ENCODE measurements at regions not wholly inside any gene's neighbourhood (a gene's known extent, or its start where the extent isn't known, plus 50 kb on each side); places are given as distances from the start of the nearest gene placed in this dataset.
A peak's percentile ranks its signal among the peaks of the same experiment; 100 is the strongest.

- H3K4me3 ChIP-seq (ENCODE audit: low read length): no peak overlapping the region
- no peak for TF ChIP-seq CTCF (conservative IDR thresholded peaks at IDR 0.05; ENCODE audit: low read length)
- no peak for DNase-seq (ENCODE audit: low read depth)
Measured at GRCh38 chr14:57073986-57074385, 194.7 kb downstream of the EXOC5 start.

GRCh38 chr14:57071639-57072038, 197.1 kb downstream of the EXOC5 start:
- H3K4me3 ChIP-seq (ENCODE audit: low read length): no peak overlapping the region
- no peak for TF ChIP-seq CTCF (conservative IDR thresholded peaks at IDR 0.05; ENCODE audit: low read length)
- DNase-seq (ENCODE audit: low read depth): no peak

- TF ChIP-seq CTCF (conservative IDR thresholded peaks at IDR 0.05; ENCODE audit: low read length): no peak
- no peak overlapping the region for H3K4me3 ChIP-seq (ENCODE audit: low read length)
- DNase-seq (ENCODE audit: low read depth): no peak
Measured at GRCh38 chr14:57069702-57070101, 199.0 kb downstream of the EXOC5 start.

- TF ChIP-seq CTCF (conservative IDR thresholded peaks at IDR 0.05; ENCODE audit: low read length): no peak
- DNase-seq (ENCODE audit: low read depth): no peak
Measured at GRCh38 chr14:57068511-57068910, 200.2 kb downstream of the EXOC5 start.

GRCh38 chr14:57066887-57067513, 201.7 kb downstream of the EXOC5 start:
- no peak for DNase-seq (ENCODE audit: low read depth)
- no peak overlapping the region for H3K4me3 ChIP-seq (ENCODE audit: low read length)

More at GRCh38 chr14:57068511-57068910, 200.2 kb downstream of the EXOC5 start:
- no peak overlapping the region for H3K4me3 ChIP-seq (ENCODE audit: low read length)

GRCh38 chr14:57066463-57066862, 202.2 kb downstream of the EXOC5 start:
- no peak for DNase-seq (ENCODE audit: low read depth)
- no peak for TF ChIP-seq CTCF (conservative IDR thresholded peaks at IDR 0.05; ENCODE audit: low read length)
- H3K4me3 ChIP-seq (ENCODE audit: low read length): no peak overlapping the region

More at GRCh38 chr14:57066887-57067513, 201.7 kb downstream of the EXOC5 start:
- TF ChIP-seq CTCF (conservative IDR thresholded peaks at IDR 0.05; ENCODE audit: low read length): peak; percentile 40

- DNase-seq (ENCODE audit: low read depth): no peak
- no peak overlapping the region for H3K4me3 ChIP-seq (ENCODE audit: low read length)
- TF ChIP-seq CTCF (conservative IDR thresholded peaks at IDR 0.05; ENCODE audit: low read length): no peak
Measured at GRCh38 chr14:57061009-57061711, 207.5 kb downstream of the EXOC5 start.
